ENCODE measurements at regions not wholly inside any gene's neighbourhood (a gene's known extent, or its start where the extent isn't known, plus 50 kb on each side); places are given as distances from the start of the nearest gene placed in this dataset.
"Not testable (repeated sequence)": the region's sequence is repeated elsewhere in the genome, so short reads cannot be mapped to it uniquely, and the experiment has no call there.

GRCh38 chr4:120200573-120201110 lies 134.0 kb upstream of the MAD2L1 start:
- TF ChIP-seq, protein P1, sequence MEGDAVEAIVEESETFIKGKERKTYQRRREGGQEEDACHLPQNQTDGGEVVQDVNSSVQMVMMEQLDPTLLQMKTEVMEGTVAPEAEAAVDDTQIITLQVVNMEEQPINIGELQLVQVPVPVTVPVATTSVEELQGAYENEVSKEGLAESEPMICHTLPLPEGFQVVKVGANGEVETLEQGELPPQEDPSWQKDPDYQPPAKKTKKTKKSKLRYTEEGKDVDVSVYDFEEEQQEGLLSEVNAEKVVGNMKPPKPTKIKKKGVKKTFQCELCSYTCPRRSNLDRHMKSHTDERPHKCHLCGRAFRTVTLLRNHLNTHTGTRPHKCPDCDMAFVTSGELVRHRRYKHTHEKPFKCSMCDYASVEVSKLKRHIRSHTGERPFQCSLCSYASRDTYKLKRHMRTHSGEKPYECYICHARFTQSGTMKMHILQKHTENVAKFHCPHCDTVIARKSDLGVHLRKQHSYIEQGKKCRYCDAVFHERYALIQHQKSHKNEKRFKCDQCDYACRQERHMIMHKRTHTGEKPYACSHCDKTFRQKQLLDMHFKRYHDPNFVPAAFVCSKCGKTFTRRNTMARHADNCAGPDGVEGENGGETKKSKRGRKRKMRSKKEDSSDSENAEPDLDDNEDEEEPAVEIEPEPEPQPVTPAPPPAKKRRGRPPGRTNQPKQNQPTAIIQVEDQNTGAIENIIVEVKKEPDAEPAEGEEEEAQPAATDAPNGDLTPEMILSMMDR (conservative IDR thresholded peaks at IDR 0.05 in 1 of 2, IDR thresholded peaks at IDR 0.05 in 1 of 2; ENCODE audit: extremely low read depth in 1 of 2, insufficient read depth in 1 of 2, low read depth in 1 of 2, low read length in 2 of 2) = not testable (repeated sequence)
- not testable (repeated sequence) for TF ChIP-seq EZH2 (IDR thresholded peaks at IDR 0.05; ENCODE audit: borderline replicate concordance, low read length)
